MCF 10A (cell line): ENCODE measurements at regions not wholly inside any gene's neighbourhood (a gene's known extent, or its start where the extent isn't known, plus 50 kb on each side); places are given as distances from the start of the nearest gene placed in this dataset.

Source experiments
- BruUV-seq: library from RNA; stranded (reverse); fragments of 400-500 nt; replicated peaks from 2 replicates; lab custom pipeline; 2021; lab: Mats Ljungman, UMichigan
- CTCF ChIA-PET: fragments of 300-600 bp; sonication (Branson Sonifier 250); formaldehyde crosslinking; extraction: SDS; loops from one replicate; lab custom pipeline; 2021; ENCODE audit warnings: antibody characterized with exemption, inconsistent platforms; lab: Yijun Ruan, JAX
- POLR2A ChIA-PET: fragments of 300-600, 350-650 bp; sonication (Branson Sonifier 250); formaldehyde crosslinking; extraction: SDS; loops from one replicate; lab custom pipeline; 2020; ENCODE audit warnings: antibody characterized with exemption, inconsistent platforms; lab: Yijun Ruan, JAX
- DNase-seq: peaks from one replicate; pipeline ENCODE4 v3.0.0-alpha.2; 2018; ENCODE audit not compliant: unreplicated experiment
- H3K27ac Mint-ChIP-seq: one replicate; pipeline ENCODE4 v1.8.0; 2022; ENCODE audit warnings: mild to moderate bottlenecking, low read depth, mixed read lengths; ENCODE audit not compliant: unreplicated experiment
- H3K27me3 Mint-ChIP-seq: one replicate; pipeline ENCODE4 v1.8.0; 2022; ENCODE audit warnings: mixed read lengths; ENCODE audit not compliant: insufficient read depth, unreplicated experiment
- H3K36me3 Mint-ChIP-seq: one replicate; pipeline ENCODE4 v1.8.0; 2022; ENCODE audit warnings: mild to moderate bottlenecking, moderate library complexity, mixed read lengths; ENCODE audit not compliant: insufficient read depth, unreplicated experiment
- H3K4me1 Mint-ChIP-seq: one replicate; pipeline ENCODE4 v1.8.0; 2022; ENCODE audit warnings: mixed read lengths; ENCODE audit not compliant: insufficient read depth, unreplicated experiment
- H3K4me3 Mint-ChIP-seq: one replicate; pipeline ENCODE4 v1.8.0; 2022; ENCODE audit warnings: mild to moderate bottlenecking, moderate library complexity, mixed read lengths; ENCODE audit not compliant: unreplicated experiment
- H3K9me3 Mint-ChIP-seq: one replicate; pipeline ENCODE4 v1.8.0; 2022; ENCODE audit warnings: mixed read lengths; ENCODE audit not compliant: unreplicated experiment
- intact Hi-C: fragments of 100-400 bp; cut with micrococcal nuclease; formaldehyde crosslinking; loops from 2 replicates; pipeline ENCODE4 v1.14.1; 2022
- TF ChIP-seq, protein P1 (sequence below): fragments of 200-600 bp; IDR thresholded peaks from one replicate; pipeline ENCODE4 v1.8.0; 2022; ENCODE audit warnings: antibody characterized with exemption, mild to moderate bottlenecking; ENCODE audit not compliant: unreplicated experiment

- ChIA-PET POLR2A (interaction anchor here (0.6 to 0.7 kb wide), 2 partner anchors 46 to 147 kb away, joined by 3 read pairs; no protein-coding TSS in a partner anchor), CTCF (interaction anchor here (0.5 to 0.8 kb wide), 3 partner anchors 10 to 47 kb away, joined by 3 to 4 read pairs (median 4); no protein-coding TSS in a partner anchor)
- no peaks in the 10 kb centered on the region for H3K27me3 Mint-ChIP-seq
- BruUV-seq, result no TSS peak
- no peak overlapping the region for H3K4me3 Mint-ChIP-seq
- TF ChIP-seq, protein P1, sequence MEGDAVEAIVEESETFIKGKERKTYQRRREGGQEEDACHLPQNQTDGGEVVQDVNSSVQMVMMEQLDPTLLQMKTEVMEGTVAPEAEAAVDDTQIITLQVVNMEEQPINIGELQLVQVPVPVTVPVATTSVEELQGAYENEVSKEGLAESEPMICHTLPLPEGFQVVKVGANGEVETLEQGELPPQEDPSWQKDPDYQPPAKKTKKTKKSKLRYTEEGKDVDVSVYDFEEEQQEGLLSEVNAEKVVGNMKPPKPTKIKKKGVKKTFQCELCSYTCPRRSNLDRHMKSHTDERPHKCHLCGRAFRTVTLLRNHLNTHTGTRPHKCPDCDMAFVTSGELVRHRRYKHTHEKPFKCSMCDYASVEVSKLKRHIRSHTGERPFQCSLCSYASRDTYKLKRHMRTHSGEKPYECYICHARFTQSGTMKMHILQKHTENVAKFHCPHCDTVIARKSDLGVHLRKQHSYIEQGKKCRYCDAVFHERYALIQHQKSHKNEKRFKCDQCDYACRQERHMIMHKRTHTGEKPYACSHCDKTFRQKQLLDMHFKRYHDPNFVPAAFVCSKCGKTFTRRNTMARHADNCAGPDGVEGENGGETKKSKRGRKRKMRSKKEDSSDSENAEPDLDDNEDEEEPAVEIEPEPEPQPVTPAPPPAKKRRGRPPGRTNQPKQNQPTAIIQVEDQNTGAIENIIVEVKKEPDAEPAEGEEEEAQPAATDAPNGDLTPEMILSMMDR, result no peak
- H3K9me3 Mint-ChIP-seq, result no peaks in the 10 kb centered on the region
- peaks cover 6% of the 10 kb centered on the region for H3K4me1 Mint-ChIP-seq
- H3K36me3 Mint-ChIP-seq, result no peaks in the 10 kb centered on the region
- no peak for DNase-seq
- intact Hi-C loops, result no loop called here
- H3K27ac Mint-ChIP-seq, result no peak overlapping the region
These were observed 50.6 kb upstream of the SLC45A1 start for GRCh38 chr1:8267307-8267706.

DNA sequence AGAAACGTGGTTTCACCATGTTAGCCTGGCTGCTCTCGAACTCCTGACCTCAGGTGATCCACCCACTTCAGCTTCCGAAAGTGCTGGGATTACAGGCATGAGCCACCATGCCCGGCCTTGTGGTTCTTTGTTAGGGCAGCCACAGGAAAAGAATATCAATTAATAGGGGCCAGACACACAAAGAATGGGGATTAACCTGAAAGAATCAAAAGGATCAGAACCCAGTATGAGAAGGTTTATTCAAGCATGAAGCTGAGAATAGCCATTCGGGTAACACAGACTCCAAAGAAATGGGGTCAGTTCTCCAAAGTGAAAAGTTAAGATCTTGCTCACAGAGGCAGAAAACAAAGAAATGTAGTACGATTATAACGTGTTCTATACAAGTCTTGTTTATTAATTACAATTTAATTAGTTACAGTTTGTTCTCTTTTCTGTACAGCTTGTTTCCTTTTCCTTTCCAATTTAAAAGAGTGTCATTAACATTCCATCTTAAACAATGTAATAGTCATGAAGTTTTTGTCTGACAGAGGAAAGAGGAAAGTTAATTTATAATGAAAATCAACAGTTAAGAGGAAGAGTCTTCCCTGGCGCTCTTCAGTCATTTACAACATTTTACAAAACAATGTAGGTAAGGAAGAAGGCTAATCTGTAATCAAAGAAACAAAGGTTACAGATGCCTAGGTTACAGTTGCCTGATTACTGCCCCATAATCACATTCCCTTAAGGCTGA, 51.3 kb upstream of the SLC45A1 start:
- Mint-ChIP-seq H3K27me3 (no peaks in the 10 kb centered on the region), H3K9me3 (no peaks in the 10 kb centered on the region), H3K4me1 (peaks cover 6% of the 10 kb centered on the region), H3K27ac (no peak overlapping the region), H3K36me3 (no peaks in the 10 kb centered on the region), H3K4me3 (no peak overlapping the region)
- POLR2A ChIA-PET, result interaction anchor here (0.6 kb wide), 1 partner anchor 247 kb away, joined by 3 read pairs; no protein-coding TSS in a partner anchor
- CTCF ChIA-PET, result interaction anchor here (0.5 to 0.8 kb wide), 3 partner anchors 9 to 47 kb away, joined by 3 to 4 read pairs (median 4); no protein-coding TSS in a partner anchor
- BruUV-seq, result no TSS peak
- intact Hi-C loops, result no loop called here
- TF ChIP-seq, protein P1, result no peak
- no peak for DNase-seq

- ChIA-PET CTCF (interaction anchor here (0.7 kb wide), 1 partner anchor 282 kb away, joined by 3 read pairs; no protein-coding TSS in a partner anchor), POLR2A (interaction anchor here (0.7 to 0.9 kb wide), 3 partner anchors 10 to 232 kb away, joined by 3 to 4 read pairs (median 3); no protein-coding TSS in a partner anchor)
- intact Hi-C loops, result no loop called here
- Mint-ChIP-seq H3K36me3 (no peaks in the 10 kb centered on the region), H3K27ac (no peak overlapping the region), H3K27me3 (no peaks in the 10 kb centered on the region), H3K4me3 (no peak overlapping the region), H3K4me1 (peaks cover 20% of the 10 kb centered on the region), H3K9me3 (no peaks in the 10 kb centered on the region)
- TF ChIP-seq, protein P1, result no peak
- BruUV-seq, result no TSS peak
- DNase-seq, result no peak
These were observed 54.1 kb upstream of the SLC45A1 start for GRCh38 chr1:8263791-8264190.

DNA sequence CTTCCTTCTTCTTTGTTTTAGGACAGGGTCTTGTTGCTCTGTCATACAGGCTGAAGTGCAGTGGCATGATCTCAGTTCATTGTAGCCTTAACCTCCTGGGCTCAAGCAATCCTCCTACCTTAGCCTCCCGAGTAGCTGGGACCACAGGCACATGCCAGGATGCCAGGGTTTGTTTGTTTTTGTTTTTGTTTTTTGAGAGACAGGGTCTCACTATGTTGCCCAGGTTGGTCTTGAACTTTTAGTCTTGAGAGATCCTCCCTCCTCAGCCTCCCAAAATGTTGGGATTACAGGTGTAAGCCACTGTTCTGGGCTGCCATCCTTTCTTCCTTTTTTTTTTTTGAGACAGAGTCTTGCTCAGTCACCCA, 56.5 kb upstream of the SLC45A1 start:
- ChIA-PET POLR2A (interaction anchor here (1.5 to 3.8 kb wide), 4 partner anchors 58 to 256 kb away, joined by 3 to 39 read pairs (median 24); no protein-coding TSS in a partner anchor), CTCF (no interaction called here)
- Mint-ChIP-seq H3K27ac (no peak overlapping the region), H3K9me3 (no peaks in the 10 kb centered on the region), H3K36me3 (no peaks in the 10 kb centered on the region), H3K27me3 (no peaks in the 10 kb centered on the region), H3K4me1 (peaks cover 35% of the 10 kb centered on the region), H3K4me3 (no peak overlapping the region)
- intact Hi-C loops, result no loop called here
- TF ChIP-seq, protein P1, result no peak
- BruUV-seq, result no TSS peak
- DNase-seq, result no peak
